ENCODE measurements at regions not wholly inside any gene's neighbourhood (a gene's known extent, or its start where the extent isn't known, plus 50 kb on each side); places are given as distances from the start of the nearest gene placed in this dataset.

GRCh38 chr15:93823971-93824913 is 407.1 kb upstream of the MCTP2 start:
- ChIA-PET SMC1A (ENCODE audit: uncharacterized antibody, unreplicated experiment) (no interaction called here), RAD21 (ENCODE audit: unreplicated experiment) (no interaction called here), CTCF (no interaction called here), POLR2A (no interaction called here)
- Histone ChIP-seq H3K4me1 (ENCODE audit: control insufficient read depth, insufficient read depth, low read length) (no peaks in the 10 kb centered on the region), H2AFZ (ENCODE audit: control insufficient read depth, low read depth, low read length) (no peak overlapping the region), H3K9me3 (replicated peaks; ENCODE audit: control insufficient read depth, insufficient read depth, low read length) (no peaks in the 10 kb centered on the region), H3K36me3 (ENCODE audit: control insufficient read depth in 2 of 2, insufficient read depth in 2 of 2, low read length in 1 of 2) (no peaks in the 10 kb centered on the region), H3K4me3 (no peak overlapping the region), H3K79me2 (ENCODE audit: control insufficient read depth, insufficient read depth, low read length) (no peaks in the 10 kb centered on the region), H3K27me3 (replicated peaks in 1 of 2; ENCODE audit: control insufficient read depth in 2 of 2, insufficient read depth in 2 of 2, low read length in 1 of 2) (no peaks in the 10 kb centered on the region), H3K9ac (ENCODE audit: control insufficient read depth, insufficient read depth, low read length) (no peak overlapping the region), H4K20me1 (ENCODE audit: control insufficient read depth, insufficient read depth) (no peaks in the 10 kb centered on the region), H3K4me2 (ENCODE audit: control insufficient read depth, insufficient read depth) (no peak overlapping the region), H3K27ac (ENCODE audit: control insufficient read depth, insufficient read depth) (no peak overlapping the region)
- DNase-seq (ENCODE audit: low read depth, low spot score) (no peak), ATAC-seq (no peak), FAIRE-seq (no peak)
- no peak for TF ChIP-seq RUNX3 (IDR thresholded peaks at IDR 0.05; ENCODE audit: low read length)
- no peak for TF ChIP-seq ZSCAN29 (IDR thresholded peaks at IDR 0.05)
- TF ChIP-seq, protein P1, sequence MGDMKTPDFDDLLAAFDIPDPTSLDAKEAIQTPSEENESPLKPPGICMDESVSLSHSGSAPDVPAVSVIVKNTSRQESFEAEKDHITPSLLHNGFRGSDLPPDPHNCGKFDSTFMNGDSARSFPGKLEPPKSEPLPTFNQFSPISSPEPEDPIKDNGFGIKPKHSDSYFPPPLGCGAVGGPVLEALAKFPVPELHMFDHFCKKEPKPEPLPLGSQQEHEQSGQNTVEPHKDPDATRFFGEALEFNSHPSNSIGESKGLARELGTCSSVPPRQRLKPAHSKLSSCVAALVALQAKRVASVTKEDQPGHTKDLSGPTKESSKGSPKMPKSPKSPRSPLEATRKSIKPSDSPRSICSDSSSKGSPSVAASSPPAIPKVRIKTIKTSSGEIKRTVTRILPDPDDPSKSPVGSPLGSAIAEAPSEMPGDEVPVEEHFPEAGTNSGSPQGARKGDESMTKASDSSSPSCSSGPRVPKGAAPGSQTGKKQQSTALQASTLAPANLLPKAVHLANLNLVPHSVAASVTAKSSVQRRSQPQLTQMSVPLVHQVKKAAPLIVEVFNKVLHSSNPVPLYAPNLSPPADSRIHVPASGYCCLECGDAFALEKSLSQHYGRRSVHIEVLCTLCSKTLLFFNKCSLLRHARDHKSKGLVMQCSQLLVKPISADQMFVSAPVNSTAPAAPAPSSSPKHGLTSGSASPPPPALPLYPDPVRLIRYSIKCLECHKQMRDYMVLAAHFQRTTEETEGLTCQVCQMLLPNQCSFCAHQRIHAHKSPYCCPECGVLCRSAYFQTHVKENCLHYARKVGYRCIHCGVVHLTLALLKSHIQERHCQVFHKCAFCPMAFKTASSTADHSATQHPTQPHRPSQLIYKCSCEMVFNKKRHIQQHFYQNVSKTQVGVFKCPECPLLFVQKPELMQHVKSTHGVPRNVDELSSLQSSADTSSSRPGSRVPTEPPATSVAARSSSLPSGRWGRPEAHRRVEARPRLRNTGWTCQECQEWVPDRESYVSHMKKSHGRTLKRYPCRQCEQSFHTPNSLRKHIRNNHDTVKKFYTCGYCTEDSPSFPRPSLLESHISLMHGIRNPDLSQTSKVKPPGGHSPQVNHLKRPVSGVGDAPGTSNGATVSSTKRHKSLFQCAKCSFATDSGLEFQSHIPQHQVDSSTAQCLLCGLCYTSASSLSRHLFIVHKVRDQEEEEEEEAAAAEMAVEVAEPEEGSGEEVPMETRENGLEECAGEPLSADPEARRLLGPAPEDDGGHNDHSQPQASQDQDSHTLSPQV (IDR thresholded peaks at IDR 0.05), result no peak
- no peak for TF ChIP-seq CEBPB (IDR thresholded peaks at IDR 0.05; ENCODE audit: borderline replicate concordance in 1 of 2, low read depth in 2 of 2, low read length in 2 of 2)
- TF ChIP-seq ZNF274 (IDR thresholded peaks at IDR 0.05; ENCODE audit: insufficient read depth, insufficient read length), result no peak
- 37% methylated on average over 9 of the region's 9 CpGs for WGBS (ENCODE audit: insufficient coverage, insufficient replicate concordance, low lambda C conversion rate, missing lambda C conversion rate)
- in situ Hi-C loops (cut with MboI), result no loop called here
- intact Hi-C loops (cut with micrococcal nuclease; ENCODE audit: unreplicated experiment), result no loop called here
- BruUV-seq (replicated peaks), result no TSS peak

All from GM12878 (cell line).